ENCODE measurements at regions not wholly inside any gene's neighbourhood (a gene's known extent, or its start where the extent isn't known, plus 50 kb on each side); places are given as distances from the start of the nearest gene placed in this dataset.

DNA sequence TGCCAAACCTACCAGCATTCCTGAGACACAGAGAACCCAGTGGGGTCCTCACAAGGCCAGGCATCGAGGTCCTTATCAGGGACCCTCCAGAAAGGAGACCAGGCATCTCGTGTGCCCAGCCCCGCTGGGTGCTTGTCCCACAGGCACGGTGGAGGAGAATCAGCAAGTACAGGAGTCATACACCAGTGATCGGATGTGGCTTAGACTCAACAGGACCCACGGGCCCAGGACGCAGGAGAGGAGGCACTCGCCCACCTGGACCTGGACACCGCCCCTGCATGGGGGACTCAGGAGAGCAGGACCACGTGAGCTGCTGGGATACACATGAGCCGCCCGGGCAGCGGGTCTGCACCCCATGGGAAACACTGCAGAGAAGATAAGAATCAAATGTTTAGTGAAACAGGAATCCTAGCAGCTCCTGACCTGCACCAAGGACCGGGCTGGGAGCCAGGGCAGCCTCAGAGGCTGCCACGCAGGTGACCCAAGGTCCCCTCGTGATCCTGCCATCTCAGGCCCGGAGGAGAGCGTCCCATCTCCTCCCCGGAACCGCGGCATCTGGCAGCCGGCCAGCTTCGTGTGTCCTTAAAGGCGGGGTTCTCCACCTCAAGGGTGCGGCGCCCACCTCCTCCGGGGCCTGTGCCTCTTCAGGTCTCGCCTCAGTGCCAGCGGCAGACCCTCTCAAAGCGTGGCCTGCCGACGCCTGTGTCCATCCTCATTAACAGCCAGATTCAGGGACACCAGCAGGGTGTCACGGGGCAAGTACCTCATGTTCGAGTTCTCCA, 59.2 kb downstream of the FOXL3 start:
- Histone ChIP-seq H3K9ac (ENCODE audit: control insufficient read depth, extremely low read depth, insufficient read depth, low read length) (no peak overlapping the region), H2AFZ (ENCODE audit: control insufficient read depth, low read length) (no peak overlapping the region), H4K20me1 (ENCODE audit: control insufficient read depth, extremely low read depth, insufficient read depth, low read length) (no peaks in the 10 kb centered on the region), H3K9me3 (ENCODE audit: control insufficient read depth, low read depth, low read length) (no peaks in the 10 kb centered on the region), H3K36me3 (ENCODE audit: control insufficient read depth in 2 of 2, extremely low read depth in 1 of 2, insufficient read depth in 2 of 2, low read length in 2 of 2) (no peaks in the 10 kb centered on the region), H3K4me1 (ENCODE audit: control insufficient read depth, extremely low read depth, insufficient read depth, low read length) (no peaks in the 10 kb centered on the region), H3K27me3 (ENCODE audit: control insufficient read depth, extremely low read depth, insufficient read depth, low read length) (peaks cover 10% of the 10 kb centered on the region), H3K9me1 (ENCODE audit: control insufficient read depth, extremely low read depth, insufficient read depth, low read length) (no peaks in the 10 kb centered on the region), H3K4me3 (ENCODE audit: control insufficient read depth in 2 of 3, extremely low read depth in 1 of 3, insufficient read depth in 2 of 3, low read depth in 1 of 3, low read length in 3 of 3) (no peak overlapping the region), H3K4me2 (ENCODE audit: control insufficient read depth, extremely low read depth, insufficient read depth, low read depth, low read length) (no peak overlapping the region), H3K27ac (ENCODE audit: control insufficient read depth, insufficient read depth, low read length) (no peak overlapping the region), H3K79me2 (ENCODE audit: control insufficient read depth, insufficient read depth, low read length) (no peaks in the 10 kb centered on the region)
- DNase-seq (ENCODE audit: low read depth, low spot score) = no peak
- FAIRE-seq = no peak
- no peak for TF ChIP-seq EZH2 (IDR thresholded peaks at IDR 0.05; ENCODE audit: low read length)
- TF ChIP-seq, protein P1, sequence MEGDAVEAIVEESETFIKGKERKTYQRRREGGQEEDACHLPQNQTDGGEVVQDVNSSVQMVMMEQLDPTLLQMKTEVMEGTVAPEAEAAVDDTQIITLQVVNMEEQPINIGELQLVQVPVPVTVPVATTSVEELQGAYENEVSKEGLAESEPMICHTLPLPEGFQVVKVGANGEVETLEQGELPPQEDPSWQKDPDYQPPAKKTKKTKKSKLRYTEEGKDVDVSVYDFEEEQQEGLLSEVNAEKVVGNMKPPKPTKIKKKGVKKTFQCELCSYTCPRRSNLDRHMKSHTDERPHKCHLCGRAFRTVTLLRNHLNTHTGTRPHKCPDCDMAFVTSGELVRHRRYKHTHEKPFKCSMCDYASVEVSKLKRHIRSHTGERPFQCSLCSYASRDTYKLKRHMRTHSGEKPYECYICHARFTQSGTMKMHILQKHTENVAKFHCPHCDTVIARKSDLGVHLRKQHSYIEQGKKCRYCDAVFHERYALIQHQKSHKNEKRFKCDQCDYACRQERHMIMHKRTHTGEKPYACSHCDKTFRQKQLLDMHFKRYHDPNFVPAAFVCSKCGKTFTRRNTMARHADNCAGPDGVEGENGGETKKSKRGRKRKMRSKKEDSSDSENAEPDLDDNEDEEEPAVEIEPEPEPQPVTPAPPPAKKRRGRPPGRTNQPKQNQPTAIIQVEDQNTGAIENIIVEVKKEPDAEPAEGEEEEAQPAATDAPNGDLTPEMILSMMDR (optimal IDR thresholded peaks at IDR 0.05 in 1 of 3, IDR thresholded peaks at IDR 0.05 in 1 of 3, conservative IDR thresholded peaks at IDR 0.05 in 1 of 3; ENCODE audit: extremely low read depth in 1 of 3, insufficient read depth in 2 of 3, low read length in 3 of 3) = no peak
- dilution Hi-C loops (cut with MboI; ENCODE audit: extremely low pct_ligation_motif_present, low sequenced_read_pairs) = no loop called here

DNA sequence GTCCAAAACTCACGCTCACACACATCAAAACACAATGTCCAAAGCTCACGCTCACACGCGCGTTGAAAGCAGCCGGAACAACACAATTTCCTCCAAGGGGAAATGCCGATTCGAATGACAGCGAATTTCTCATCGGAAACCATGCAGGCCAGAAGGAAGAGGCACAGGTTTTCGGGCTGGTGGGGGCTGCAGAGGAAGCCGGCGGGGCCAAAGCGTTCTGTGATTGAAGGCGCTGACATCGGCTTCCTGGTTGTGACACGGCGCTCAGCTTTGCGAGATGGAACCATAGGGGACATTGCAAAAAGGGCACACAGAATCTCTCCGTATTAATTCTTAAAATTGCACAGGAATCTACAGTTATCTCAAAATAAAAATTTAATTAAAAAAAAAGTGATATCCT, 61.3 kb downstream of the FOXL3 start:
- H3K36me3 ChIP-seq (ENCODE audit: control insufficient read depth in 2 of 2, extremely low read depth in 1 of 2, insufficient read depth in 2 of 2, low read length in 2 of 2) = no peaks in the 10 kb centered on the region
- no peak overlapping the region for H3K4me2 ChIP-seq (ENCODE audit: control insufficient read depth, extremely low read depth, insufficient read depth, low read depth, low read length)
- no peak overlapping the region for H2AFZ ChIP-seq (ENCODE audit: control insufficient read depth, low read length)
- DNase-seq (ENCODE audit: low read depth, low spot score) (no peak), FAIRE-seq (no peak)
- TF ChIP-seq, protein P1 (optimal IDR thresholded peaks at IDR 0.05 in 1 of 3, IDR thresholded peaks at IDR 0.05 in 1 of 3, conservative IDR thresholded peaks at IDR 0.05 in 1 of 3; ENCODE audit: extremely low read depth in 1 of 3, insufficient read depth in 2 of 3, low read length in 3 of 3) = no peak
- TF ChIP-seq EZH2 (IDR thresholded peaks at IDR 0.05; ENCODE audit: low read length) = no peak
- no peaks in the 10 kb centered on the region for H3K9me3 ChIP-seq (ENCODE audit: control insufficient read depth, low read depth, low read length)
- peaks cover 2% of the 10 kb centered on the region for H3K4me1 ChIP-seq (ENCODE audit: control insufficient read depth, extremely low read depth, insufficient read depth, low read length)
- no peaks in the 10 kb centered on the region for H3K9me1 ChIP-seq (ENCODE audit: control insufficient read depth, extremely low read depth, insufficient read depth, low read length)
- no peak overlapping the region for H3K27ac ChIP-seq (ENCODE audit: control insufficient read depth, insufficient read depth, low read length)
- H4K20me1 ChIP-seq (ENCODE audit: control insufficient read depth, extremely low read depth, insufficient read depth, low read length) = no peaks in the 10 kb centered on the region
- peaks cover 10% of the 10 kb centered on the region for H3K27me3 ChIP-seq (ENCODE audit: control insufficient read depth, extremely low read depth, insufficient read depth, low read length)
- H3K79me2 ChIP-seq (ENCODE audit: control insufficient read depth, insufficient read depth, low read length) = no peaks in the 10 kb centered on the region
- H3K9ac ChIP-seq (ENCODE audit: control insufficient read depth, extremely low read depth, insufficient read depth, low read length) = no peak overlapping the region
- dilution Hi-C loops (cut with MboI; ENCODE audit: extremely low pct_ligation_motif_present, low sequenced_read_pairs) = no loop called here
- no peak overlapping the region for H3K4me3 ChIP-seq (ENCODE audit: control insufficient read depth in 2 of 3, extremely low read depth in 1 of 3, insufficient read depth in 2 of 3, low read depth in 1 of 3, low read length in 3 of 3)

Measured in keratinocyte (primary cell).